ENCODE measurements at regions not wholly inside any gene's neighbourhood (a gene's known extent, or its start where the extent isn't known, plus 50 kb on each side); places are given as distances from the start of the nearest gene placed in this dataset.

DNA sequence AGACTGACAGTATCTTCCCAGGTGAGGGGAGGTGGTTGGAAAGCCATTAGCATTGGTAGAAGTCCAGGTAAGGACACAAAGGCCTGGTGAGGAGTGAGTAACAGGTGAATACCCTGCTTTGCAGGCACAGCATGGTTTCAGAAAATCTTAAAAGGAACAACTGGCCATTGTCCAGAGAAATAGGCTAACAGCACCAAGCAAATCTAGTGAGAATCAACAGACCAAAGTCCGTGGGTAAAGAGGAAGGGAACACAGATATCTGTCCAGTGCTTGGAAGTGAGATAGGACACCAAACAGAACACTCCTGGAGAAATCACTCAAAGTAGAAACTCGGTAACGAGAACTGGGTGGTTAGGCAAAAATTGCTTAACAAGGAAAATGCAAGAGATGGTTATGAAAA lies 88.8 kb upstream of the RPRM start:
- Histone ChIP-seq H3K4me1 (ENCODE audit: control insufficient read depth, low read length) (no peaks in the 10 kb centered on the region), H3K9me2 (replicated peaks; ENCODE audit: control insufficient read depth, low read length) (no peaks in the 10 kb centered on the region), H3F3A (ENCODE audit: control insufficient read depth, insufficient read depth) (no peaks in the 10 kb centered on the region), H3K36me3 (ENCODE audit: control insufficient read depth, low read length) (no peaks in the 10 kb centered on the region), H3K9me3 (ENCODE audit: control insufficient read depth, insufficient read depth, low read length) (no peaks in the 10 kb centered on the region), H4K20me1 (ENCODE audit: control insufficient read depth, insufficient read depth, low read depth, low read length) (no peaks in the 10 kb centered on the region), H3K79me2 (ENCODE audit: control insufficient read depth, low read length) (no peaks in the 10 kb centered on the region), H3K27ac (ENCODE audit: low read depth, low read length) (no peak overlapping the region), H3K27me3 (ENCODE audit: control insufficient read depth, low read length) (no peaks in the 10 kb centered on the region), H3K4me3 (ENCODE audit: low read length) (no peak overlapping the region), H3K4me2 (ENCODE audit: low read length) (no peak overlapping the region)
- no peak for TF ChIP-seq EZH2phosphoT487 (IDR thresholded peaks at IDR 0.05; ENCODE audit: borderline replicate concordance, low read length)
- no peak for TF ChIP-seq CTCF (IDR thresholded peaks at IDR 0.05; ENCODE audit: low read depth, low read length, poor library complexity, severe bottlenecking)

DNA sequence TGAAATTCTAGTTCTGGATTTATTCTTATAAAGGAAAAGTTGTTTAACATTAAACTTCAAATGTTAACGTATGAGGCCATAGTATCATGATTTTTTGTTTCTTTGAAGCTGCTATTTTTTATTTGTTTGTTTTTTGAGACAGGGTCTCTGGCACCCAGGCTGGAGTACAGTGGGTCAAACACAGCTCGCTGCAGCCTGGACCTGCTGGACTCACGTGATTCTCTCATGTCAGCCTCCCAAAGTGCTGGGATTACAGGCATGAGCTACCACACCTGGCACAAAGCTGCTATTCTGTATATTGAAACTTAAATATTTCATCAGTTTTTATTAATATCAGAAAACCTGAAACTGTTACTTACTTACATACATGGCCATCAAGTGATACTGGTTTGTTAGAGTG lies 89.5 kb upstream of the RPRM start:
- TF ChIP-seq EZH2phosphoT487 (IDR thresholded peaks at IDR 0.05; ENCODE audit: borderline replicate concordance, low read length) (no peak), CTCF (IDR thresholded peaks at IDR 0.05; ENCODE audit: low read depth, low read length, poor library complexity, severe bottlenecking) (no peak)
- no peaks in the 10 kb centered on the region for H3K36me3 ChIP-seq (ENCODE audit: control insufficient read depth, low read length)
- no peaks in the 10 kb centered on the region for H3F3A ChIP-seq (ENCODE audit: control insufficient read depth, insufficient read depth)
- no peak overlapping the region for H3K4me2 ChIP-seq (ENCODE audit: low read length)
- H3K79me2 ChIP-seq (ENCODE audit: control insufficient read depth, low read length) = no peaks in the 10 kb centered on the region
- no peak overlapping the region for H3K27ac ChIP-seq (ENCODE audit: low read depth, low read length)
- H3K9me3 ChIP-seq (ENCODE audit: control insufficient read depth, insufficient read depth, low read length) = no peaks in the 10 kb centered on the region
- no peaks in the 10 kb centered on the region for H4K20me1 ChIP-seq (ENCODE audit: control insufficient read depth, insufficient read depth, low read depth, low read length)
- no peak overlapping the region for H3K4me3 ChIP-seq (ENCODE audit: low read length)
- no peaks in the 10 kb centered on the region for H3K27me3 ChIP-seq (ENCODE audit: control insufficient read depth, low read length)
- no peaks in the 10 kb centered on the region for H3K4me1 ChIP-seq (ENCODE audit: control insufficient read depth, low read length)
- H3K9me2 ChIP-seq (replicated peaks; ENCODE audit: control insufficient read depth, low read length) = no peaks in the 10 kb centered on the region

DNA sequence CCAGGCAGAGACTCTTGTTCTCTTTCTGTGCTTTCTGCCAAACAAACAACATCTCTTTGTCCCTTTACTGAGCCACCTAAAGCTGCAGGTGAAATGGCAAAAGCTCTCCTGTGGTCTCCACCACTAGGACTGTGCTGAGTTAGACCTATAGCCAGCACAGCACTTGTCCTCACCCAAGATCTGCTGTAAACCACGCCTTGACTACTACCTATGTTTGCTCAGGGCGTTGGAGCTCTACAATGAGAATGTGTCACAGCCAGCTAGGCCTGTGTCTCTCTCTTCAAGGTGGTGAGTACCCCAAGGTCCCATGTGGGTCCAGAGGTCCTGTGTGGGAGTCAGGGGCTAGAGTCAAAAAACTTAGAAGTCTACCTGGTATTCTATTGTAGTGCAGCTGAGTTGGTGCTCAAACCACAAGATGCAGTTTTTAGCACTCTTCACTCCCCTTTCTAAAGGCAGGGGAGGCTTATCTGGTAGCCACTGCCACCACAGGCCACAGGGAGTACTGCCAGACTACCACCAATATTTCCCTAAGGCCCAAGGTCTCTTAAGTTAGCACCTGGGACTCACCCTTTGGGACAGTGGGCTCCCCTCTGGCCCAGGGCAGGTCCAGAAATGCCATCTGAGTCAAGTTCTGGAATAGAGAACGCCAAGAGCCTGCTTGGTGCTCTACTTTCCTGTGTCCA lies 96.8 kb upstream of the RPRM start:
- no peaks in the 10 kb centered on the region for H3K27me3 ChIP-seq (ENCODE audit: control insufficient read depth, low read length)
- no peaks in the 10 kb centered on the region for H3K4me1 ChIP-seq (ENCODE audit: control insufficient read depth, low read length)
- no peaks in the 10 kb centered on the region for H3K9me2 ChIP-seq (replicated peaks; ENCODE audit: control insufficient read depth, low read length)
- H4K20me1 ChIP-seq (ENCODE audit: control insufficient read depth, insufficient read depth, low read depth, low read length) = no peaks in the 10 kb centered on the region
- no peak overlapping the region for H3K27ac ChIP-seq (ENCODE audit: low read depth, low read length)
- no peaks in the 10 kb centered on the region for H3K79me2 ChIP-seq (ENCODE audit: control insufficient read depth, low read length)
- no peaks in the 10 kb centered on the region for H3K36me3 ChIP-seq (ENCODE audit: control insufficient read depth, low read length)
- no peak overlapping the region for H3K4me3 ChIP-seq (ENCODE audit: low read length)
- no peaks in the 10 kb centered on the region for H3F3A ChIP-seq (ENCODE audit: control insufficient read depth, insufficient read depth)
- H3K4me2 ChIP-seq (ENCODE audit: low read length) = no peak overlapping the region
- peaks cover 3% of the 10 kb centered on the region; the same call in 1 of the 2 replicates for H3K9me3 ChIP-seq (ENCODE audit: control insufficient read depth, insufficient read depth, low read length)
- TF ChIP-seq EZH2phosphoT487 (IDR thresholded peaks at IDR 0.05; ENCODE audit: borderline replicate concordance, low read length) = no peak
- TF ChIP-seq CTCF (IDR thresholded peaks at IDR 0.05; ENCODE audit: low read depth, low read length, poor library complexity, severe bottlenecking) = peak; percentile 7
